Activated CD8-positive, alpha-beta memory T cell treated with anti-CD3 and anti-CD28 coated beads for 48 hours (primary cell): ENCODE measurements at regions not wholly inside any gene's neighbourhood (a gene's known extent, or its start where the extent isn't known, plus 50 kb on each side); places are given as distances from the start of the nearest gene placed in this dataset.

Experiments
- DNase-seq, 3 experiments: peaks; one replicate each; pipeline ENCODE4 v3.0.0-alpha.2; 2020; ENCODE audit warnings: low read depth in 2 of 3, low spot score in 2 of 3

GRCh38 chr1:204819495-204819894 is 51.2 kb upstream of the NFASC start:
- DNase-seq = no peak
